Coronary artery (tissue), 2 donors: ENCODE measurements at regions not wholly inside any gene's neighbourhood (a gene's known extent, or its start where the extent isn't known, plus 50 kb on each side); places are given as distances from the start of the nearest gene placed in this dataset.

Source experiments
- DNase-seq: peaks from one replicate; pipeline ENCODE4 v3.0.0-alpha.2; 2017; ENCODE audit warnings: low spot score
- H3K27ac ChIP-seq, 2 donors: fragments of 200-600 bp; sonication (generic); one replicate each; pipeline ENCODE4 v1.5.1; 2016 to 2019
- H3K4me3 ChIP-seq: fragments of 200-600 bp; sonication (generic); 2 replicates; pipeline ENCODE4 v1.5.1; 2016; ENCODE audit warnings: mild to moderate bottlenecking, moderate library complexity
- TF ChIP-seq, protein P1 (sequence below): fragments of 200-600 bp; sonication (generic); IDR thresholded peaks from one replicate; pipeline ENCODE4 v1.5.1; 2019; ENCODE audit warnings: antibody characterized with exemption

DNA sequence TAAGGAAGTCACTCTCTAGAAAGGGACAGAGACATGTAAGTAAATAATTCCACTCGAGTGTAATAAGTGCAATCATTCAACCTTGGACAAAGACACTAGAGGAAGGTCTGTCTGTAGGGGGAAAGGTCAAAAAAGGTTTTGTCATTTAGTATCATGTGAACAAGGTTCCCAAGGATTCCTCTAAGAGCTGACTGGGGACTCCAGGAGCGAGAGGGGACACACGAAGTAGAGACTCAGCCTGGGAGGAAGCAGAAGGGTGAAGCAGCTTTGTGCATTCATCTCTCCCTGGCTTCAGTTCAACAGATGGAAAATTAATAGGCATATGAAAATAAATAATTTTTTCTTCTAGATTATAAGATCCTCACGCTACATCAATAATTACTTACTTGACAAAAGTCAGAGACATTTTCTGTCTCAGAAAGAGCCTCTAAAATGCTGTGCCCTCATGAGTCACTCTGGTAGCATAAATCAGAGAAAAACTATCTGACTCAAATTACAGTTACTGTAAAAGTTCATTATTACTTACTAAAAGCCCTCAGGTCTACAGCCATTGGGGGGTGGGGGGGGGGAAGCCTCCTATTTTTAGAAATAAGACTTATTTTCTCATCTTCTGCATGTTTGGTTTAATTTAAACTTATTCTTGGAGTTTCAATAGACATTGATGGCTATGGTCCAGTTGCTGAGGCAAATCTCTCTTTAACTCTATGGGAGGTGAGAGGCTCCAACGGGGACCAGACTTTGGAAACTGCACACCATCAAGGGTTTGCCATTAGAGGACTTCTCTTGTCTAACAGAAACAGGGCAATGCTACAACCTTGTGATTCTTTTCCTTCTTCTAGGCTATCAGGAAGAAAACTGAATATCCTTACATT lies 275.1 kb upstream of the KLF14 start:
- H3K27ac ChIP-seq = peak overlapping the region; percentile 21 to 44
- H3K4me3 ChIP-seq = no peak overlapping the region
- TF ChIP-seq, protein P1, sequence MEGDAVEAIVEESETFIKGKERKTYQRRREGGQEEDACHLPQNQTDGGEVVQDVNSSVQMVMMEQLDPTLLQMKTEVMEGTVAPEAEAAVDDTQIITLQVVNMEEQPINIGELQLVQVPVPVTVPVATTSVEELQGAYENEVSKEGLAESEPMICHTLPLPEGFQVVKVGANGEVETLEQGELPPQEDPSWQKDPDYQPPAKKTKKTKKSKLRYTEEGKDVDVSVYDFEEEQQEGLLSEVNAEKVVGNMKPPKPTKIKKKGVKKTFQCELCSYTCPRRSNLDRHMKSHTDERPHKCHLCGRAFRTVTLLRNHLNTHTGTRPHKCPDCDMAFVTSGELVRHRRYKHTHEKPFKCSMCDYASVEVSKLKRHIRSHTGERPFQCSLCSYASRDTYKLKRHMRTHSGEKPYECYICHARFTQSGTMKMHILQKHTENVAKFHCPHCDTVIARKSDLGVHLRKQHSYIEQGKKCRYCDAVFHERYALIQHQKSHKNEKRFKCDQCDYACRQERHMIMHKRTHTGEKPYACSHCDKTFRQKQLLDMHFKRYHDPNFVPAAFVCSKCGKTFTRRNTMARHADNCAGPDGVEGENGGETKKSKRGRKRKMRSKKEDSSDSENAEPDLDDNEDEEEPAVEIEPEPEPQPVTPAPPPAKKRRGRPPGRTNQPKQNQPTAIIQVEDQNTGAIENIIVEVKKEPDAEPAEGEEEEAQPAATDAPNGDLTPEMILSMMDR = no peak
- DNase-seq = no peak

DNA sequence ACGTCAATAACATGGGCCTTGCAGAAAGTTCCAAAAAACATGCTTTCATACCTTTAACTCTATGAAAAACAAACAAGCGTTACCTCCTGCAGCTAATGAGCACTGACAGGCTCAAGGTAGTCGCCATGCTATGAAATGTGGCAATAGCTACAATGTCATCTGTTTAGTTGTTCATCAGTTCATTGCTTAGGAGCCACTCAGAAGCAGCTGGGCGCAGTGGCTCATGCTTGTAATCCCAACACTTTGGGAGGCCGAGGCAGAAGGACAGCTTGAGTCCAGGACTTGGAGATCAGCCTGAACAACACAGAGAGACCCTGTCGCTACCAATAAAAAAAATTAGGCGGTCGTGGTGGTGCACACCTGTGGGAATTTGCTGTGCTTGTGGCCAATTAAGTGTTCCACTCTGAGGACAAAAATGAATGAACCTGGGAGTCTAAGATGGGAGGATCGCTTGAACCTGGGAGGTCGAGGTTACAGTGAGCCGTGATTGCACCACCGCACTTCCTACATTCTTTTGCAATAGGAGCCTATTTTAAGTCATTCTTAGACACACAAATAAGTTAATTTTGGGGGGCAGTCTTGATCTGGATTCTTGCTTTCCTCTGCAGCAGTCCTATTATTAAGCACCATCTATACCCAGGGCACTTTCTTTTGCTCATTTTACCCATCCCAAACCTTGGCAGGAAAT lies 276.2 kb upstream of the KLF14 start:
- peak overlapping the region in 1 of 2 donors; percentile 43 for H3K27ac ChIP-seq
- TF ChIP-seq, protein P1 = no peak
- no peak overlapping the region for H3K4me3 ChIP-seq
- DNase-seq = no peak

DNA sequence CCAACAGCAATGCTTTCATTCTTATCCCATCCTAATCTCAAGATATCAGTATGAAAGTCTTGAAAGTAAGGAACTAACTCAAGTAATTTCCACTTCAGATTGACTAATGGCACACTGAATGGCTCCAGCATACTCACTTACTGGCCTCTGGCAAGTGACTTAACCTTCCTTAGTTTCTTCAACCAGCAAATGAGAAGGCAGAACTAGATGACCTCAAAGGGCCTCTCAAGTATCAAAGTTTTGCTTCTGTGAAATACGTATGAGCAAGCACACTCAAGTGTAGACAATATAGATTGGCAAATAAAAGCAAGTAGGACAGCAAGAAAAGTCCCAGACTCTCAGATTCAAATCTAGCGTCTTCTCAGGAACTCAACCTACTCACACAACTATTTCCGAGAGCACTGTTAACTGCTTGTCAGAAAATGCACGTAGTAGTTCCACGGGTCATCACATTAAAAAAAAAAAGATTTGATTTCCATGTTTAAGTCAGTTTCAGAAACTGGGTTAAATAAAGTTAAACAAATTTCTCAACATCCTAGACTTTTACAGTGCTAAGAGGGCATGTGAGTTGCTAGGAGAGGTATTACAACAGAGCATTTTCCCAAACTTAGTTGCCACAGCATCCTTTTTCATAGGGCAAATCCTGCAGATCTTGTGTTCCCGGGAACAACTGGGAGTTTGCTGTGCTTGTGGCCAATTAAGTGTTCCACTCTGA lies 276.9 kb upstream of the KLF14 start:
- Histone ChIP-seq H3K4me3 (no peak overlapping the region), H3K27ac (peak overlapping the region in 1 of 2 donors; percentile 73)
- TF ChIP-seq, protein P1 = no peak
- DNase-seq = no peak

DNA sequence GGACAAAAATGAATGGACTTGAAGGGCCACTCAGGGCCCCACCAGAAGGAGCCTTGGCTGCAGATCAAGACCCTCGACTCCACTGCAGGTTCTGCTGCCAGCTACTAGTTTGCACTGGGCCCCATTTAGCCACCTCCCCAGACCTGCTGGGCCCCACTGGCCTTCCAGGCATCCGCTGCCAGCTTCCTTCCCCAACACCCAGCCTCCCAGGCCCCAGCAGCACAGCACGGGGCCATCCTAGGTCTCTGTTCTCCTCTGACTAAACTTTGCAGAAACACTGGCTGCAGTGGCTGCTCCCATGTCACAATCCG lies 277.4 kb upstream of the KLF14 start:
- no peak for DNase-seq
- H3K4me3 ChIP-seq = no peak overlapping the region
- TF ChIP-seq, protein P1 = no peak
- peak overlapping the region in 1 of 2 donors; percentile 73 for H3K27ac ChIP-seq

DNA sequence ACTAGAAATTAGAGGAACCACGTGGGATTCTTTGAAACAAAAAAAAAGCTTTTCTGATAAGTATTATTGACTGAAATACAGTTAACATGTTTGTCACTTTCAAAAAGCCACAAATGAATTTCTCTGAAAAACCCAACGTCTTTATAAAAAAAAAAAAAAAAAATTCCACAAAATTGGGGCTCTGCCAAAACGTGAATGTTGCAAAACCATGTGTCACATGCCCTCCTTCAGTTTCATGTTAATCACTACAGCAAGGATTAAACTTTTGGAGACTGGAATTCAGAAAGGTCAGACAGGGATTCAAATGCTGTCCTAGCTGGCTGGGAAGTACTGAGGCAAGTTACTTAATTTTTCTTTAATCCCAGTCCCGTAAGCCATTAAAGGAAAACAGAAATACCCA lies 278.0 kb upstream of the KLF14 start:
- H3K4me3 ChIP-seq = no peak overlapping the region
- no peak for DNase-seq
- TF ChIP-seq, protein P1 = no peak
- peak overlapping the region; percentile 68 to 73 for H3K27ac ChIP-seq

DNA sequence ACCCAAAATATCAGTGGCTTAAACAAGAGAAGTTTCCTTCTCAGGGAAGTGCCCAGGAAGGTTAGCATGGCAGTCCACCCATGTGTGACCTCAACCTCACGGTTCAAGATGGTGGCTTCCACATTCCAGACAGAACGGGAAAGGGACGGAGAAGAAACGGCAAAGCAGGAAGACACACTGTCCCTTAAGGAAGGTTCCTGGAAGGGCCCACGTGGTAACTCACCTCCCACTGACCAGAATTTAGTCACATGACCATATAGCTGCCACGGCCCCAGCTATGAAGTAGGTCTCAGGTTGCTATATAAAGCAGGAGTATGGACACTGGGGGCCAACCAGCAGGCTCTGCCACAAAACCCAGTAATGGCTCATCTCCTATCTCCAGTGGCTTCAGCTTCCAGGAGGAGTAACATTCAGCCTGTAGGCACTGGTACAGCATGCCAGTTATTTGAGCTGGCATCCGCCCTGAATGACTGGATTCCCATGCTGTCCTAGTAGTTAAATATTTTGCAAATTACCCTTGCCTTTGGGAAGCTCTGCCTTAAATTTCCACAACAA lies 278.5 kb upstream of the KLF14 start:
- DNase-seq = no peak
- TF ChIP-seq, protein P1 = no peak
- peak overlapping the region; percentile 68 to 73 for H3K27ac ChIP-seq
- H3K4me3 ChIP-seq = no peak overlapping the region
